BJ (cell line): ENCODE measurements at regions not wholly inside any gene's neighbourhood (a gene's known extent, or its start where the extent isn't known, plus 50 kb on each side); places are given as distances from the start of the nearest gene placed in this dataset.

ENCODE experiments used
- CTCF ChIA-PET: fragments of 350-600 bp; formaldehyde crosslinking; extraction: SDS; loops from one replicate; lab custom pipeline; 2021; ENCODE audit warnings: antibody characterized with exemption, inconsistent platforms; lab: Yijun Ruan, JAX
- POLR2A ChIA-PET: fragments of 300-600 bp; sonication (Branson Sonifier 250); formaldehyde crosslinking; extraction: SDS; loops from one replicate; lab custom pipeline; 2021; ENCODE audit warnings: antibody characterized with exemption; lab: Charles Lee
- DNase-seq: peaks from one replicate; pipeline ENCODE4 v3.0.0-alpha.2; 2011; ENCODE audit warnings: low read depth
- H3K27me3 ChIP-seq: 2 replicates; pipeline ENCODE4 v1.6.0; 2011; ENCODE audit warnings: low read length; ENCODE audit not compliant: control insufficient read depth, insufficient read depth
- H3K36me3 ChIP-seq: 2 replicates; pipeline ENCODE4 v1.5.1; 2011; ENCODE audit warnings: low read length; ENCODE audit not compliant: control insufficient read depth, insufficient read depth
- H3K4me3 ChIP-seq: 2 replicates; pipeline ENCODE4 v1.5.1; 2011; ENCODE audit warnings: low read depth, mild to moderate bottlenecking, control low read depth, low read length
- CTCF ChIP-seq: IDR thresholded peaks from 2 replicates; pipeline ENCODE4 v1.5.1; 2011; ENCODE audit warnings: low read depth, mild to moderate bottlenecking, control low read depth, inconsistent platforms, low read length, moderate library complexity; ENCODE audit not compliant: insufficient read depth

DNA sequence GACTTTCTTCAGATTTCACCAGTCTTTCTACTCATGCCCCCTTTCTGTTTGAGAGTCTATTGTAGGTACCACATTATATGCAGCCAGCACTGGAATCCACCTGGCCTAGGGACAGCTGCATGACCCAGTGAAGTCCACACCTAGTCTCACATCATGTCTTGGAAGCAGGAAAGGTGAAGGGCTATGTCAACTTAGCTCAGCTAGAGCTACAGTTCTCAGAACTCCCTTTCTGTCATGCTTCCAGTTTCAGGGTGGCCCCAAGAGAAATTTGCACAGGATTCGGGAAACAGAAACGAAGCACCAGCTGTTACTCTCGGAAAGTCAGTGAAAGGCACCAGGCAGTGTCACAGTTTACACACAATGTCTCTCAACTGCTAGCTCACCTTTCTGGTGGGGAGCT, 51.6 kb upstream of the NLRP1 start:
- Histone ChIP-seq H3K27me3 (no peaks in the 10 kb centered on the region), H3K4me3 (no peak overlapping the region), H3K36me3 (no peaks in the 10 kb centered on the region)
- ChIA-PET CTCF (interaction anchor here (0.7 kb wide), 1 partner anchor 42 kb away, joined by 3 read pairs; no protein-coding TSS in a partner anchor), POLR2A (no interaction called here)
- no peak for DNase-seq
- TF ChIP-seq CTCF = no peak

GRCh38 chr17:5638596-5638995, 54.3 kb upstream of the NLRP1 start:
- no peak for DNase-seq
- POLR2A ChIA-PET = no interaction called here
- CTCF ChIA-PET = interaction anchor here (1.4 kb wide), 1 partner anchor 108 kb away, joined by 3 read pairs; no protein-coding TSS in a partner anchor

DNA sequence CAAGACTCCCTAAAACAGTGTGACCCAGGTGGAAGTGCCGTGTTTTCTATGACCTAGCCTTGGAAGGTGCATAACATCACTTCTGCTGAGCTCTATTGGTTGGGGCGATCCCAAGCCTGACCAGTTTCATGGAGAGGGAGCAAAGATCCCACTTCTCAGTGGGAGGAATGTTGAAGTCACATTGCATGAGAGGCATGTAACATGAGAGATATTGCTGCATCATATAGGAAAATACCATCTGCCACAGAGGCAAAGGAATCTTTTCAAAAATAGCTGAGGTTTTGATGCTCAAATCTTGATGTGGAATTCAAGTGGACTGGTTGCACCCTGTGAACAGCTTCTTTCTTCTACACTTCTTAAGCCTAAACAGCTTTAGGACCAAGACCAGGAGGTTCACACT, 56.4 kb upstream of the NLRP1 start:
- DNase-seq = no peak
- Histone ChIP-seq H3K27me3 (no peaks in the 10 kb centered on the region; the same call in 1 of the 2 replicates), H3K4me3 (no peak overlapping the region), H3K36me3 (no peaks in the 10 kb centered on the region)
- ChIA-PET POLR2A (no interaction called here), CTCF (interaction anchor here (1.2 kb wide), 1 partner anchor 20 kb away, joined by 3 read pairs; no protein-coding TSS in a partner anchor)
- no peak for TF ChIP-seq CTCF

More at GRCh38 chr17:5638596-5638995, 54.3 kb upstream of the NLRP1 start:
- TF ChIP-seq CTCF = no peak
- H3K4me3 ChIP-seq = no peak overlapping the region
- no peaks in the 10 kb centered on the region for H3K36me3 ChIP-seq
- H3K27me3 ChIP-seq = no peaks in the 10 kb centered on the region; the same call in 1 of the 2 replicates

DNA sequence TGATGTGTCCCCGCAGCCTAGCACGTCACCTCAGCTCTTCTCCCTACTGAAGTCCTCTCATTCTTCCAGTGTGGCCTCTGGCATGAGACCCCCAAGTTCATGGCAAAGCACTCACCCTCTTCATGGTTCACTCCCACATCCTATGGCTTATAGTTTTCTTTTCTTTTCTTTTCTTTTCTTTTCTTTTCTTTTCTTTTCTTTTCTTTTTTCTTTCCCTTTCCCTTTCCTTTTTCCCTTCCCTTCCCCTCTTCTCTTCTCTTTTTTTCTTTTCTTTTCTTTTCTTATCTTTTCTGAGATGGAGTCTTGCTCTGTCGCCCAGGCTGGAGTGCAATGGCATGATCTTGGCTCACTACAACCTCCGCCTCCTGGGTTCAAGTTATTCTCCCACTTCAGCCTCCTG, 58.4 kb upstream of the NLRP1 start:
- no peak for DNase-seq
- no peak for TF ChIP-seq CTCF
- CTCF ChIA-PET = interaction anchor here (0.6 to 1.2 kb wide), 2 partner anchors 13 to 253 kb away, joined by 3 read pairs; no protein-coding TSS in a partner anchor
- POLR2A ChIA-PET = no interaction called here
- Histone ChIP-seq H3K36me3 (no peaks in the 10 kb centered on the region), H3K4me3 (no peak overlapping the region), H3K27me3 (no peaks in the 10 kb centered on the region; the same call in 1 of the 2 replicates)

DNA sequence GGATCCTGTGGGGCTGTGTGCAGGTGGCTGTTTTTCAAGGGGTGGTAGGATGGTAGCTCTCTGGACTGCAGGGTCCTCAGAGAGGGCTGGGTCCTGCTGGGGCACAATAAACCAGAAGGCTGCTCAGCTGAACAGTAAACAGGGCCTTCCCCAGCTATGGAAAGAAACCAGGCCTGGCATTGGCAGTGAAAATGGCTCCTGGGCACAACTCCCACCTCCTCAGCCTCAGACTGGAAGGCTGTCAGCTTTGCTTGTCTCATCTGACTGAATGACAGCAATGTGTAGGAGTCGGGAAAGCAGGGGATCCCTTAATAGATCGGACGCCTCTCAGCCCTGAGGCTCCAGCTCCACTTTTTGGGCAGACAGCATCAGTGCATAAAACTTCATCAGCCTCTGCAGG, 59.8 kb upstream of the NLRP1 start:
- POLR2A ChIA-PET = no interaction called here
- no peak for TF ChIP-seq CTCF
- CTCF ChIA-PET = no interaction called here

More for the DNA sequence above, 59.8 kb upstream of the NLRP1 start:
- H3K27me3 ChIP-seq = no peaks in the 10 kb centered on the region; the same call in 1 of the 2 replicates
- DNase-seq = no peak
- H3K36me3 ChIP-seq = no peaks in the 10 kb centered on the region
- no peak overlapping the region for H3K4me3 ChIP-seq
